IPS-NIHi11 (cell line): ENCODE measurements at regions not wholly inside any gene's neighbourhood (a gene's known extent, or its start where the extent isn't known, plus 50 kb on each side); places are given as distances from the start of the nearest gene placed in this dataset.
A peak's percentile ranks its signal among the peaks of the same experiment; 100 is the strongest.
"Not testable (repeated sequence)": the region's sequence is repeated elsewhere in the genome, so short reads cannot be mapped to it uniquely, and the experiment has no call there.

Experiments
- DNase-seq: peaks from one replicate; pipeline ENCODE4 v3.0.0; 2012; ENCODE audit warnings: mixed read lengths, low spot score

GRCh38 chr22:22296047-22296446 is 51.5 kb downstream of the VPREB1 start:
- DNase-seq, result not testable (repeated sequence)

- DNase-seq, result peak; percentile 5
Observed at GRCh38 chr22:22297159-22297793, 52.7 kb downstream of the VPREB1 start.

GRCh38 chr22:22297794-22298653 is 53.4 kb downstream of the VPREB1 start:
- not testable (repeated sequence) for DNase-seq

GRCh38 chr22:22298654-22299009 is 54.0 kb downstream of the VPREB1 start:
- DNase-seq, result not testable (repeated sequence)

GRCh38 chr22:22300511-22300910 is 55.9 kb downstream of the VPREB1 start:
- DNase-seq, result not testable (repeated sequence)

- DNase-seq, result not testable (repeated sequence)
Observed at GRCh38 chr22:22300946-22301345, 56.4 kb downstream of the VPREB1 start.

GRCh38 chr22:22316589-22316988 is 72.0 kb downstream of the VPREB1 start:
- peak; percentile 76 for DNase-seq

GRCh38 chr22:22318723-22319465 is 74.3 kb downstream of the VPREB1 start:
- DNase-seq, result no peak

- peak; percentile 85 for DNase-seq
Observed at GRCh38 chr22:22321743-22322611, 77.4 kb downstream of the VPREB1 start.

- no peak for DNase-seq
Observed at GRCh38 chr22:22322792-22323191, 78.2 kb downstream of the VPREB1 start.

- no peak for DNase-seq
Observed at GRCh38 chr22:22327723-22328122, 83.1 kb downstream of the VPREB1 start.

- no peak for DNase-seq
Observed at GRCh38 chr22:22329792-22330191, 85.2 kb downstream of the VPREB1 start.

GRCh38 chr22:22335640-22336039 is 91.1 kb downstream of the VPREB1 start:
- DNase-seq, result not testable (repeated sequence)

- DNase-seq, result not testable (repeated sequence)
Observed at GRCh38 chr22:22336333-22336732, 91.7 kb downstream of the VPREB1 start.

- DNase-seq, result not testable (repeated sequence)
Observed at GRCh38 chr22:22338778-22339177, 94.2 kb downstream of the VPREB1 start.

GRCh38 chr22:22341736-22342135 is 97.2 kb downstream of the VPREB1 start:
- no peak for DNase-seq

GRCh38 chr22:22342697-22343580 is 98.4 kb downstream of the VPREB1 start:
- peak; percentile 92 for DNase-seq

- no peak for DNase-seq
Observed at GRCh38 chr22:22343581-22344296, 99.2 kb downstream of the VPREB1 start.

GRCh38 chr22:22344430-22344829 is 99.8 kb downstream of the VPREB1 start:
- DNase-seq, result no peak

- no peak for DNase-seq
Observed at GRCh38 chr22:22345781-22346180, 101.2 kb downstream of the VPREB1 start.
